CD4-positive, alpha-beta T cell (primary cell): ENCODE measurements at regions not wholly inside any gene's neighbourhood (a gene's known extent, or its start where the extent isn't known, plus 50 kb on each side); places are given as distances from the start of the nearest gene placed in this dataset.

Experiments
- ATAC-seq: fragments of 200-7000 bp; cut with Tn5 transposase; one replicate; pipeline ENCODE4 v1.10.0; 2022; ENCODE audit warnings: mild to moderate bottlenecking; ENCODE audit not compliant: poor library complexity
- CTCF ChIA-PET: fragments of 350-600 bp; sonication (Branson Sonifier 250); formaldehyde crosslinking; loops from one replicate; lab custom pipeline; 2021; ENCODE audit warnings: antibody characterized with exemption, inconsistent platforms; lab: Charles Lee
- POLR2A ChIA-PET: fragments of 350-600 bp; sonication (Branson Sonifier 250); formaldehyde crosslinking; loops from one replicate; lab custom pipeline; 2021; ENCODE audit warnings: antibody characterized with exemption, inconsistent platforms; lab: Charles Lee
- DNase-seq, 14 experiments: peaks; one replicate each; pipeline ENCODE4 v3.0.0-alpha.2; 2013 to 2020; ENCODE audit warnings: mixed read lengths in 2 of 14
- H3K27ac ChIP-seq, 2 donors: one replicate each; pipeline versions ENCODE4 v1.5.1 to v1.7.0; 2013; ENCODE audit warnings: low read length in 2 of 2, low read depth in 1 of 2, mild to moderate bottlenecking in 1 of 2
- H3K27me3 ChIP-seq, 2 experiments: 1 replicate in 1 of 2; 2 replicates in 1 of 2; pipeline versions ENCODE4 v1.6.1 to v1.7.0; 2013; ENCODE audit warnings: low read length in 2 of 2, control low read depth in 1 of 2, mild to moderate bottlenecking in 1 of 2, moderate library complexity in 1 of 2; ENCODE audit not compliant: insufficient read depth in 2 of 2, control insufficient read depth in 1 of 2
- H3K36me3 ChIP-seq: one replicate; pipeline ENCODE4 v1.6.1; 2013; ENCODE audit warnings: low read length, control low read depth; ENCODE audit not compliant: insufficient read depth
- H3K4me1 ChIP-seq: one replicate; pipeline ENCODE4 v1.6.1; 2013; ENCODE audit warnings: low read length, control low read depth; ENCODE audit not compliant: insufficient read depth
- H3K4me3 ChIP-seq: one replicate; pipeline ENCODE4 v1.5.1; 2013; ENCODE audit warnings: mild to moderate bottlenecking, low read length, moderate library complexity
- H3K9me3 ChIP-seq, 2 experiments: 1 replicate in 1 of 2; 2 replicates in 1 of 2; pipeline versions ENCODE4 v1.6.1 to v1.7.0; 2013; ENCODE audit warnings: low read length in 2 of 2, mild to moderate bottlenecking in 2 of 2, control low read depth in 1 of 2, moderate library complexity in 1 of 2; ENCODE audit not compliant: control insufficient read depth in 1 of 2, insufficient read depth in 1 of 2
- H3K27ac Mint-ChIP-seq: one replicate; pipeline ENCODE4 v1.8.0; 2020; ENCODE audit warnings: mixed read lengths
- H3K27me3 Mint-ChIP-seq: one replicate; pipeline ENCODE4 v1.8.0; 2021; ENCODE audit warnings: mixed read lengths
- H3K36me3 Mint-ChIP-seq: one replicate; pipeline ENCODE4 v1.8.0; 2021; ENCODE audit warnings: low read depth, mixed read lengths
- H3K4me1 Mint-ChIP-seq: one replicate; pipeline ENCODE4 v1.8.0; 2021; ENCODE audit warnings: low read depth, mixed read lengths
- H3K4me3 Mint-ChIP-seq: one replicate; pipeline ENCODE4 v1.8.0; 2020; ENCODE audit warnings: mild to moderate bottlenecking, mixed read lengths
- H3K9me3 Mint-ChIP-seq: one replicate; pipeline ENCODE4 v1.8.0; 2020; ENCODE audit warnings: mixed read lengths
- CTCF ChIP-seq: fragments of 200-600 bp; IDR thresholded peaks from one replicate; pipeline ENCODE4 v1.8.0; 2022; ENCODE audit warnings: antibody characterized with exemption, mild to moderate bottlenecking
- intact Hi-C, 2 experiments: fragments of 100-400 bp; cut with DNase I in 1 of 2; cut with micrococcal nuclease in 1 of 2; formaldehyde crosslinking; loops; one replicate each; pipeline versions ENCODE4 v1.15.1 to v1.9.0; 2023 to 2025; cut with DNase I, micrococcal nuclease

GRCh38 chr15:61653110-61653509, 407.1 kb downstream of the VPS13C start:
- Mint-ChIP-seq H3K4me3 (no peak overlapping the region), H3K9me3 (no peaks in the 10 kb centered on the region), H3K36me3 (no peaks in the 10 kb centered on the region), H3K27ac (no peak overlapping the region), H3K4me1 (no peaks in the 10 kb centered on the region), H3K27me3 (peaks cover 14% of the 10 kb centered on the region)
- Histone ChIP-seq H3K4me3 (no peak overlapping the region), H3K27ac (no peak overlapping the region), H3K4me1 (no peaks in the 10 kb centered on the region), H3K36me3 (no peaks in the 10 kb centered on the region), H3K9me3 (no peaks in the 10 kb centered on the region), H3K27me3 (no peaks in the 10 kb centered on the region)
- POLR2A ChIA-PET: no interaction called here
- DNase-seq (no peak), ATAC-seq (no peak)
- CTCF ChIA-PET: no interaction called here
- TF ChIP-seq CTCF: no peak
- intact Hi-C loops: no loop called here

DNA sequence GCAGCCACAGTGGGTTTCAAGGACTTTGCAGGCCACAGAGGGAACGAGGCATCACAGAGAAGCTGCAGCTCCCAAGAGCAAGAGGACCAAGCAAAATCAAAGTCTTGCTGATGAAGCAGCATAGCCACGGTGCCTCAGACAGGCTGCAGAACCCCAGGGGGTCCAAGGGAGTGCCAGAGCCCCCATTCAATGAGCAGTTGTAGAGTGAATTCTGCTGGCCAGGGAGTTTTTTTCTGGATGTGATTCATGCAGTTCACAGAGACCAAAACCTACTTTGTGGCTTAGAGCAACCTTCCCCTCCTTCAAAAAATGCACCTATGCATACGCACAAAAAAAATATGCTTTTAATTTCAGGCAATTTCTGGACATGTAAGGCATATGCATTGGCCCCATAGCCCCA, 409.0 kb downstream of the VPS13C start:
- no peaks in the 10 kb centered on the region for H3K36me3 Mint-ChIP-seq
- intact Hi-C loops: no loop called here

GRCh38 chr15:61649046-61649445, 411.2 kb downstream of the VPS13C start:
- Mint-ChIP-seq H3K36me3 (no peaks in the 10 kb centered on the region), H3K4me3 (no peak overlapping the region), H3K27me3 (peaks cover 25% of the 10 kb centered on the region), H3K4me1 (no peaks in the 10 kb centered on the region), H3K9me3 (no peaks in the 10 kb centered on the region), H3K27ac (no peak overlapping the region)
- DNase-seq (no peak), ATAC-seq (no peak)
- Histone ChIP-seq H3K27ac (no peak overlapping the region), H3K9me3 (peaks cover 0 to 3% of the 10 kb centered on the region in 2 experiments), H3K4me3 (no peak overlapping the region), H3K27me3 (peaks cover 0 to 3% of the 10 kb centered on the region in 2 experiments), H3K36me3 (no peaks in the 10 kb centered on the region), H3K4me1 (no peaks in the 10 kb centered on the region)
- no peak for TF ChIP-seq CTCF
- intact Hi-C loops: no loop called here
- ChIA-PET POLR2A (no interaction called here), CTCF (no interaction called here)

More for the DNA sequence above, 409.0 kb downstream of the VPS13C start:
- POLR2A ChIA-PET: no interaction called here
- Histone ChIP-seq H3K36me3 (no peaks in the 10 kb centered on the region), H3K27me3 (no peaks in the 10 kb centered on the region), H3K4me1 (no peaks in the 10 kb centered on the region), H3K9me3 (no peaks in the 10 kb centered on the region), H3K27ac (no peak overlapping the region), H3K4me3 (no peak overlapping the region)
- TF ChIP-seq CTCF: no peak
- Mint-ChIP-seq H3K27me3 (peaks cover 14% of the 10 kb centered on the region), H3K4me1 (no peaks in the 10 kb centered on the region), H3K4me3 (no peak overlapping the region), H3K9me3 (no peaks in the 10 kb centered on the region), H3K27ac (no peak overlapping the region)
- no peak for DNase-seq
- CTCF ChIA-PET: interaction anchor here (0.7 kb wide), 1 partner anchor 12 kb away, joined by 3 read pairs; no protein-coding TSS in a partner anchor
- no peak for ATAC-seq
